Caki2 (cell line): ENCODE measurements at regions not wholly inside any gene's neighbourhood (a gene's known extent, or its start where the extent isn't known, plus 50 kb on each side); places are given as distances from the start of the nearest gene placed in this dataset.

ENCODE experiments used
- DNase-seq: peaks from one replicate; pipeline ENCODE4 v3.0.0-alpha.2; 2015; ENCODE audit warnings: low read depth
- in situ Hi-C: cut with HindIII; loops from 2 replicates; pipeline ENCODE4 v1.10.0; 2016; ENCODE audit warnings: low sequenced_read_pairs, low pct_unique_long_range_greater_than_20kb, mixed read lengths

GRCh38 chr4:17098996-17099395, 200.6 kb upstream of the LDB2 start:
- no peak for DNase-seq

GRCh38 chr4:17098401-17098800, 200.0 kb upstream of the LDB2 start:
- in situ Hi-C loops: no loop called here
- DNase-seq: no peak

More at GRCh38 chr4:17098996-17099395, 200.6 kb upstream of the LDB2 start:
- in situ Hi-C loops: no loop called here

DNA sequence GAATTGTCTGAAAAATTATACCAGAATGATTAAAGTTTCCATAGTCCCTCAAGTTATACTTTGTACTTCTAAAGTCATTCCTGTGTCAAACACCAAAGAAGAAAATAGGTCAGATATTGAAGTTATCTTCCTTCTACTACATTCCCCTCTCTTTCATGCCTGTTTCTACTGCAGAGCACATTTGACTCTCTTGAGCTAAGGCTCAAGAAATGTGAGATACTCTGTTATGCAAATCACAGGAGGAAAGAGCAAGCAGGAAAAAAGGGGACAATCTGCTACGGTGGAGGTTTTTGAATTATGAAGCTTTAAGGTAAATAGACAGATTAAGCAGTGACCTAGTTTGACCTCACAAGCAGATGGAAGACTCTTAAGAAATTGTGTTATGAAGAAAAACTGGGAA, 198.9 kb upstream of the LDB2 start:
- DNase-seq: no peak
- in situ Hi-C loops: no loop called here

GRCh38 chr4:17096692-17097091, 198.2 kb upstream of the LDB2 start:
- in situ Hi-C loops: no loop called here

DNA sequence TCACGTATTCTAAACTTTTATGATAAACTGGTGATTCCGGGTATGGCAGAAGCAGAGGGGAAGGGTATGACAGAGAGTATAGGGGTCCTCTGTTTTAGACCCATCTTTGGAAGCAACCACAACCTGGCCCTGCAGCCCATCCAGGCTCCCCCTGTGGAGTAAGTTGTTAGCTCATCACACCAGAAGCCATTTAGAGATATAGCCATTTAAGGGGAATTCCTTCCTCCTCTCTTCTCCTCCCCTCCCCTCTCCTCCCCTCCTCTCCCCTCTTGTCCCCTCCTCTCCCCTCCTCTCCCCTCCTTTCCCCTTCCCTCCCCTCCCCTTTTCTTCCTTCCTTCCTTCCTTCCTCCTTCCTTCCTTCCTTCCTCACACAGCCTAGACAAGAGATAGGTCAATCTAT, 197.3 kb upstream of the LDB2 start:
- DNase-seq: no peak
- in situ Hi-C loops: no loop called here

More at GRCh38 chr4:17096692-17097091, 198.2 kb upstream of the LDB2 start:
- DNase-seq: no peak

DNA sequence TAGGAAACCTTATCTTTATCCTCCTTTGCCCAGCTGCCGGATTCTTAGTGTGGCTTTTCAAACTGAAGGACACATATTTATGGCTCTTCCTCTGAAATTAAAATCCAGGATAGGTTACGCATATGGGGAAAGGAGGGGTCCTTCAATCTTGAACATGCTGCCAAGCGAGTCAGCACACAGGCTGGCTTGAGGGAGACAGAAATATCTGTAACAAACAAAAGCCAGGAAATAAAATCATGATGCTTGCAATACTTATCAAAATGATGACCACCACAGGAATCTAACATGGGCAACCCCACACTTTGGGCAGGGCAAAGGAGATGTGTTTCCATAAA, 196.4 kb upstream of the LDB2 start:
- in situ Hi-C loops: no loop called here

DNA sequence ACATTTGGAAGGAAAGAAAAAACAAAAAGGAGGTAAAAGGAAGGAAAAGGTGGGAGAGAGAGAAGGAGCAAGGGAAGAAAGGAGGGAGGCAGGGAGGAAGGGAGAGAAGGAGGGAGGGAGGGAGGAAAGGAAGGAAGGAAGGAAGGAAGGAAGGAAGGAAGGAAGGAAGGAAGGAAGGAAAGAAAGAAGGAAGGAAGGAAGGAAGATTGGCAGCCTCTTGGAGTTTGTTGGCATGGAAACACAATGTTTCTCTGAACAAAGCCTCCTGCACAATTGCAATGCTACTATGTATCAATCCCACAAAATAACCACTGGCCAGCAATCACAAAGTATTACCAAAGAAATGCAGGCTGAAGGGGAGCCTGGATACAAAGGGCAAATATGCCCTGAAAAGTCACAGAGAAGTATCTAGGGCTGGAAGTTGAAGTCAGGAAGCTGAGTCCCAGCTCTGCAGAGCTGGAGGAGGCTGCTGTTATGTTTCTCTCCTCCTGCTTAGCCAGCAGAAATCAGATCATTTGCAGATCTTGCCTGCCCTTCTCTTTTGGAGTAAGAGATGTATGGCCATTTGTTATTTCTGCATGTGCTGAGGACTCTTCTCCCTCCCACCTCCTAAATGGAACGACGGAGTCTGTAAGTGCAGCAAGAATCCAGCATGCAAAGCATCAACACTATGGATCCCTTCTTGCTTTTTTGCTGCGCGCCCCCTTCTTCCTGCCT, 195.9 kb upstream of the LDB2 start:
- in situ Hi-C loops: no loop called here
- no peak for DNase-seq

More for the DNA sequence above, 196.4 kb upstream of the LDB2 start:
- DNase-seq: no peak

- no peak for DNase-seq
- in situ Hi-C loops: no loop called here
Observed at GRCh38 chr4:17093481-17093880, 195.0 kb upstream of the LDB2 start.

- in situ Hi-C loops: no loop called here
- DNase-seq: no peak
Observed at GRCh38 chr4:17092736-17093437, 194.4 kb upstream of the LDB2 start.

GRCh38 chr4:17091104-17091503, 192.7 kb upstream of the LDB2 start:
- DNase-seq: no peak
- in situ Hi-C loops: no loop called here

DNA sequence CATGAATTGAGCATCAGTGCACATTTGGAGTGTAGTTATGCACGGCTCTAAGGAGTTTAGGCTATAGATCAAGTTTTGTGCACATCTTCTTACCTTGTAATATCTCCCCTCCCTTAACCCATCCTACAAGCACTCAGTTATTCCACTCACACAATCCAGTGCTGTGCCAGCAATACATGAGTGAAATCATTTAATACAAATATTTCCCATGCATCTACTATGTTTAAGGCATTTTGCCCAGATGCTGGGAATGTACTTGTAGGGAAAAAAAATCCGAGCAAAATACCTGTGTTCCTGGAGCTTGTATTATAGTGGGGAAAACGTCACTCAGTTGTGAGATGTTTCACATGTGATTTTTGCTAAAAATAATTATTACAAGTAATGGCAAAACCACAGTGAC, 191.6 kb upstream of the LDB2 start:
- in situ Hi-C loops: no loop called here
- no peak for DNase-seq

- in situ Hi-C loops: no loop called here
- no peak for DNase-seq
Observed at GRCh38 chr4:17085416-17085815, 187.0 kb upstream of the LDB2 start.

DNA sequence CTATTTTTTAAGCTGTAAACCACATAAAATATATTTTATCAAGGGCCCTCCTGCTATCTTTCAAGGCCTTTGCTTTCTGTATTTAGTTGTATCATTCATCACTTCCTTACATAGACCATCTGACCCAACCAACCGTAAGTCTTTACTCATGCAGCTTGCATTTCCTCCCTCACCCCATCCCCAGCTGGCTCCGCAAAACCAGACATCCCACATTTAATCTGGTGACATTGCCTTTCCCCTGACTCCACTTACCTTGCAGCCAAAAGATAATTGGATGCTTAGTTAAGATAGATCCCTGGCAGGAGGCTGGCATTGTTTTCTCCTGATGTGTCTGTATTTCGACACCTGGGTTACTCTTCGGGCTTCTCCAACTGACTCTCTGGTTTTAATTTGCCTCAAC, 183.7 kb upstream of the LDB2 start:
- in situ Hi-C loops: no loop called here

GRCh38 chr4:17081179-17081578, 182.7 kb upstream of the LDB2 start:
- in situ Hi-C loops: no loop called here
- no peak for DNase-seq

More for the DNA sequence above, 183.7 kb upstream of the LDB2 start:
- no peak for DNase-seq

GRCh38 chr4:17077105-17077504, 178.7 kb upstream of the LDB2 start:
- DNase-seq: no peak
- in situ Hi-C loops: no loop called here

GRCh38 chr4:17072483-17072882, 174.0 kb upstream of the LDB2 start:
- DNase-seq: no peak
- in situ Hi-C loops: no loop called here

DNA sequence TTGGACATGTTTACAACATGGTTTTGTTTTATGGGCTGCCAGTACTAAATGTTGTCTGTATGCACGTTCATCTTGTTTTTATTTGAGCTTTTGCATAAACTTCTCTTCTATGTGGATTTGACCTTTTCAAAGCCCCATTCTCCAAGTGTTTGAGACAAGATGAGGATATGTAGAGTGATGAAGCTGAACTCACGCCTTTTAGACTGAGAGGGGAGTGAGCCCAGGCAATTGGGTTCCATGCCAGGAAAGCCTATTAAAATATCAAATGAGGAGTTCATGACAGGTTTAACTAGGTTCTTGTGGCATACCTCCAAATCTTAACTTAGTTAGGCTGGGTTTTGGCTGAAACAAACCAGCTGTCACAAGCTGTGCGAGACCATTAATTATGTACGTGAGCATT, 170.4 kb upstream of the LDB2 start:
- no peak for DNase-seq
- in situ Hi-C loops: no loop called here

- in situ Hi-C loops: no loop called here
- DNase-seq: no peak
Observed at GRCh38 chr4:17068392-17068791, 169.9 kb upstream of the LDB2 start.

- in situ Hi-C loops: no loop called here
- no peak for DNase-seq
Observed at GRCh38 chr4:17066972-17067371, 168.5 kb upstream of the LDB2 start.

GRCh38 chr4:17066236-17066635, 167.8 kb upstream of the LDB2 start:
- in situ Hi-C loops: no loop called here

More at GRCh38 chr4:17066236-17066635, 167.8 kb upstream of the LDB2 start:
- no peak for DNase-seq
